Fibroblast of lung (primary cell): ENCODE measurements at regions not wholly inside any gene's neighbourhood (a gene's known extent, or its start where the extent isn't known, plus 50 kb on each side); places are given as distances from the start of the nearest gene placed in this dataset.

Source experiments
- CTCF ChIP-seq, 2 donors: IDR thresholded peaks in 1 of 2; conservative IDR thresholded peaks in 1 of 2; 1 replicate in 1 of 2; 2 replicates in 1 of 2; pipeline ENCODE4 v1.5.1; 2011 to 2012; ENCODE audit warnings: low read length in 2 of 2, control low read depth in 1 of 2, inconsistent platforms in 1 of 2, low read depth in 1 of 2, mild to moderate bottlenecking in 1 of 2
- EZH2 ChIP-seq: IDR thresholded peaks from 2 replicates; pipeline ENCODE4 v1.5.1; 2012; ENCODE audit warnings: low read length, control low read depth, mild to moderate bottlenecking; ENCODE audit errors: missing control alignments

GRCh38 chr6:6725468-6726209, 137.1 kb downstream of the LY86 start:
- TF ChIP-seq CTCF (conservative IDR thresholded peaks at IDR 0.05 in 1 of 2, IDR thresholded peaks at IDR 0.05 in 1 of 2; ENCODE audit: low read depth in 1 of 2, low read length in 2 of 2) = no peak
- TF ChIP-seq EZH2 = no peak
